Loucy (cell line): ENCODE measurements at regions not wholly inside any gene's neighbourhood (a gene's known extent, or its start where the extent isn't known, plus 50 kb on each side); places are given as distances from the start of the nearest gene placed in this dataset.

Experiments
- EZH2phosphoT487 ChIP-seq: fragments of 200-600 bp; IDR thresholded peaks from 2 replicates; pipeline ENCODE4 v1.6.1; 2018; ENCODE audit warnings: antibody characterized with exemption, mild to moderate bottlenecking, moderate library complexity, borderline replicate concordance
- TF ChIP-seq, protein P1 (sequence below): fragments of 200-600 bp; sonication (generic); conservative IDR thresholded peaks from 2 replicates; pipeline ENCODE4 v1.5.1; 2014; ENCODE audit warnings: mild to moderate bottlenecking, antibody characterized with exemption, low read length

DNA sequence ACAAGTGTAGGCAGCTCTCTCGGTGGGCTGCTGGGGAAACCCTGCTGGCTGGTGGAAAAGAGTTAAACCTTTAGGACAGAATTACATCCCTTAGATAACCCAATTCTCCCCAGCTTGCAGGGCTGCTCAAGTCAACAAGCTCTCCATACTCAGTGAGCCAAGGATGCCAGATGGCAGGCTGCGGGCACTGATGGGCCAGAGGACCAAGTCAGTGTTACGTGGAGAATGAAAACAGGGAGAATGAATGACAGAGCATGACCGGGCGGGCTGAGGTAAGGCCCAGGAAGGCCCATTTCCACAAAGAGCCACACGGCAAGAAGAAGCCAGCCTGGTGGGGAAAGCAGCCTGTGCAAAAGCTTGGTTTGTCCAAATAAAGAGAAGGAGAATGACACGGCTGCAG is 58.7 kb upstream of the CD93 start:
- TF ChIP-seq, protein P1, sequence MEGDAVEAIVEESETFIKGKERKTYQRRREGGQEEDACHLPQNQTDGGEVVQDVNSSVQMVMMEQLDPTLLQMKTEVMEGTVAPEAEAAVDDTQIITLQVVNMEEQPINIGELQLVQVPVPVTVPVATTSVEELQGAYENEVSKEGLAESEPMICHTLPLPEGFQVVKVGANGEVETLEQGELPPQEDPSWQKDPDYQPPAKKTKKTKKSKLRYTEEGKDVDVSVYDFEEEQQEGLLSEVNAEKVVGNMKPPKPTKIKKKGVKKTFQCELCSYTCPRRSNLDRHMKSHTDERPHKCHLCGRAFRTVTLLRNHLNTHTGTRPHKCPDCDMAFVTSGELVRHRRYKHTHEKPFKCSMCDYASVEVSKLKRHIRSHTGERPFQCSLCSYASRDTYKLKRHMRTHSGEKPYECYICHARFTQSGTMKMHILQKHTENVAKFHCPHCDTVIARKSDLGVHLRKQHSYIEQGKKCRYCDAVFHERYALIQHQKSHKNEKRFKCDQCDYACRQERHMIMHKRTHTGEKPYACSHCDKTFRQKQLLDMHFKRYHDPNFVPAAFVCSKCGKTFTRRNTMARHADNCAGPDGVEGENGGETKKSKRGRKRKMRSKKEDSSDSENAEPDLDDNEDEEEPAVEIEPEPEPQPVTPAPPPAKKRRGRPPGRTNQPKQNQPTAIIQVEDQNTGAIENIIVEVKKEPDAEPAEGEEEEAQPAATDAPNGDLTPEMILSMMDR = no peak
- TF ChIP-seq EZH2phosphoT487 = no peak
